CD4-positive, alpha-beta T cell (primary cell): ENCODE measurements at regions not wholly inside any gene's neighbourhood (a gene's known extent, or its start where the extent isn't known, plus 50 kb on each side); places are given as distances from the start of the nearest gene placed in this dataset.

ENCODE experiments used
- ATAC-seq: fragments of 200-7000 bp; cut with Tn5 transposase; one replicate; pipeline ENCODE4 v1.10.0; 2022; ENCODE audit warnings: mild to moderate bottlenecking; ENCODE audit not compliant: poor library complexity
- CTCF ChIA-PET: fragments of 350-600 bp; sonication (Branson Sonifier 250); formaldehyde crosslinking; loops from one replicate; lab custom pipeline; 2021; ENCODE audit warnings: antibody characterized with exemption, inconsistent platforms; lab: Charles Lee
- POLR2A ChIA-PET: fragments of 350-600 bp; sonication (Branson Sonifier 250); formaldehyde crosslinking; loops from one replicate; lab custom pipeline; 2021; ENCODE audit warnings: antibody characterized with exemption, inconsistent platforms; lab: Charles Lee
- DNase-seq, 14 experiments: peaks; one replicate each; pipeline ENCODE4 v3.0.0-alpha.2; 2013 to 2020; ENCODE audit warnings: mixed read lengths in 2 of 14
- H3K27ac ChIP-seq, 2 donors: one replicate each; pipeline versions ENCODE4 v1.5.1 to v1.7.0; 2013; ENCODE audit warnings: low read length in 2 of 2, low read depth in 1 of 2, mild to moderate bottlenecking in 1 of 2
- H3K27me3 ChIP-seq, 2 experiments: 1 replicate in 1 of 2; 2 replicates in 1 of 2; pipeline versions ENCODE4 v1.6.1 to v1.7.0; 2013; ENCODE audit warnings: low read length in 2 of 2, control low read depth in 1 of 2, mild to moderate bottlenecking in 1 of 2, moderate library complexity in 1 of 2; ENCODE audit not compliant: insufficient read depth in 2 of 2, control insufficient read depth in 1 of 2
- H3K36me3 ChIP-seq: one replicate; pipeline ENCODE4 v1.6.1; 2013; ENCODE audit warnings: low read length, control low read depth; ENCODE audit not compliant: insufficient read depth
- H3K4me1 ChIP-seq: one replicate; pipeline ENCODE4 v1.6.1; 2013; ENCODE audit warnings: low read length, control low read depth; ENCODE audit not compliant: insufficient read depth
- H3K4me3 ChIP-seq: one replicate; pipeline ENCODE4 v1.5.1; 2013; ENCODE audit warnings: mild to moderate bottlenecking, low read length, moderate library complexity
- H3K9me3 ChIP-seq, 2 experiments: 1 replicate in 1 of 2; 2 replicates in 1 of 2; pipeline versions ENCODE4 v1.6.1 to v1.7.0; 2013; ENCODE audit warnings: low read length in 2 of 2, mild to moderate bottlenecking in 2 of 2, control low read depth in 1 of 2, moderate library complexity in 1 of 2; ENCODE audit not compliant: control insufficient read depth in 1 of 2, insufficient read depth in 1 of 2
- H3K27ac Mint-ChIP-seq: one replicate; pipeline ENCODE4 v1.8.0; 2020; ENCODE audit warnings: mixed read lengths
- H3K27me3 Mint-ChIP-seq: one replicate; pipeline ENCODE4 v1.8.0; 2021; ENCODE audit warnings: mixed read lengths
- H3K36me3 Mint-ChIP-seq: one replicate; pipeline ENCODE4 v1.8.0; 2021; ENCODE audit warnings: low read depth, mixed read lengths
- H3K4me1 Mint-ChIP-seq: one replicate; pipeline ENCODE4 v1.8.0; 2021; ENCODE audit warnings: low read depth, mixed read lengths
- H3K4me3 Mint-ChIP-seq: one replicate; pipeline ENCODE4 v1.8.0; 2020; ENCODE audit warnings: mild to moderate bottlenecking, mixed read lengths
- H3K9me3 Mint-ChIP-seq: one replicate; pipeline ENCODE4 v1.8.0; 2020; ENCODE audit warnings: mixed read lengths
- CTCF ChIP-seq: fragments of 200-600 bp; IDR thresholded peaks from one replicate; pipeline ENCODE4 v1.8.0; 2022; ENCODE audit warnings: antibody characterized with exemption, mild to moderate bottlenecking
- intact Hi-C, 2 experiments: fragments of 100-400 bp; cut with DNase I in 1 of 2; cut with micrococcal nuclease in 1 of 2; formaldehyde crosslinking; loops; one replicate each; pipeline versions ENCODE4 v1.15.1 to v1.9.0; 2023 to 2025; cut with DNase I, micrococcal nuclease

DNA sequence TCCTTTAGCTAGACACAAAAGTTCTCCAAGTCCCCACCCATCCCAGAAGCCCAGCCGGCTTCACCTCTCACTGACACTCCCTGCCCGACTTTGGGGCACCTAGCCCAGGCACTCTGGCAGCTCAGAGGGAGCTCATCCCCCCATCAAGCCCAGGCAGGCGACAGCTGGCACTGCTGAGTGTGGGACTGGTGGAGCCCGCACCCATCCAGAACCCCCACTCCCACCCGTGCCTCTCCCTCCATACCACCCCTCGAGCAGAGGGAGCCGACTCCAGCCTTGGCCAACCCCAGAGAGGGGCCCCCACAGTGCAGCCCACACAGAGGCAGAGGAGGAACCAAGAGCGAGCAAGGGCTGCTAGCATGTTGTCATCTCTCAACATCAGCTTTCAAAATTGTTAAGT lies 658.6 kb downstream of the AMY1C start:
- CTCF ChIA-PET: no interaction called here
- no peak for DNase-seq
- Histone ChIP-seq H3K36me3 (no peaks in the 10 kb centered on the region), H3K27ac (no peak overlapping the region), H3K4me3 (no peak overlapping the region), H3K9me3 (peaks cover 0 to 18% of the 10 kb centered on the region in 2 experiments), H3K27me3 (no peaks in the 10 kb centered on the region), H3K4me1 (no peaks in the 10 kb centered on the region)
- intact Hi-C loops: no loop called here
- POLR2A ChIA-PET: no interaction called here
- Mint-ChIP-seq H3K36me3 (no peaks in the 10 kb centered on the region), H3K4me1 (no peaks in the 10 kb centered on the region), H3K4me3 (no peak overlapping the region), H3K9me3 (peaks cover 10% of the 10 kb centered on the region), H3K27me3 (no peaks in the 10 kb centered on the region), H3K27ac (no peak overlapping the region)
- ATAC-seq: no peak
- no peak for TF ChIP-seq CTCF

DNA sequence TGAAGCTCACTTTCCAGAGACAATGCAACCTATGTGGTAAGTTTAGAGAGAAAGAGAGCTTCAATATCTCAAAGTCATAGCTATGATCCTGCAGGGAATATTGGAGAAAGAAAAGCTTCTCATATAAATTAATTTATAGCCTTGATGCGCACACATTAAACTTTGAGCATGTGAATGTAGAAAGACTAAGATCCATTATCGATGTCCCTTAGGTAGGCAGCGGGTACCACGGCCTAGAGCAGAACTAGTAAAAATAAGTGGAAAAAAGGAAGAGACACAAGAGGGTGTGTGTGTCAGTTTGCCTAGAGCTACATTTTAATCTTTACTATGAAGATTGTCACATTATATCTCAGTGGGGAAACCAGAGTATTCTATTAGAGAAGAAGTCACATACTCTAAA lies 685.6 kb downstream of the AMY1C start:
- Mint-ChIP-seq H3K9me3 (peaks cover 10% of the 10 kb centered on the region), H3K27ac (no peak overlapping the region), H3K4me1 (no peaks in the 10 kb centered on the region), H3K36me3 (no peaks in the 10 kb centered on the region), H3K4me3 (no peak overlapping the region), H3K27me3 (no peaks in the 10 kb centered on the region)
- CTCF ChIA-PET: no interaction called here
- POLR2A ChIA-PET: no interaction called here
- DNase-seq: no peak
- ATAC-seq: no peak
- Histone ChIP-seq H3K27ac (no peak overlapping the region), H3K9me3 (peaks cover 0 to 8% of the 10 kb centered on the region in 2 experiments), H3K27me3 (no peaks in the 10 kb centered on the region), H3K4me1 (no peaks in the 10 kb centered on the region), H3K4me3 (no peak overlapping the region), H3K36me3 (no peaks in the 10 kb centered on the region)
- no peak for TF ChIP-seq CTCF
- intact Hi-C loops: no loop called here

GRCh38 chr1:104440011-104440410 lies 690.3 kb downstream of the AMY1C start:
- CTCF ChIA-PET: no interaction called here
- no peak overlapping the region for H3K27ac ChIP-seq
- H3K9me3 Mint-ChIP-seq: peaks cover 18% of the 10 kb centered on the region
- POLR2A ChIA-PET: no interaction called here
- no peaks in the 10 kb centered on the region for H3K36me3 Mint-ChIP-seq
- H3K4me1 Mint-ChIP-seq: no peaks in the 10 kb centered on the region
- no peak for ATAC-seq
- H3K36me3 ChIP-seq: no peaks in the 10 kb centered on the region
- TF ChIP-seq CTCF: no peak
- H3K4me3 ChIP-seq: no peak overlapping the region
- H3K27me3 ChIP-seq: no peaks in the 10 kb centered on the region
- intact Hi-C loops: no loop called here
- peaks cover 0 to 5% of the 10 kb centered on the region in 2 experiments for H3K9me3 ChIP-seq
- no peaks in the 10 kb centered on the region for H3K27me3 Mint-ChIP-seq
- no peak overlapping the region for H3K4me3 Mint-ChIP-seq
- H3K27ac Mint-ChIP-seq: no peak overlapping the region
- DNase-seq: no peak
- no peaks in the 10 kb centered on the region for H3K4me1 ChIP-seq
